Lower lobe of right lung (tissue), 2 donors: ENCODE measurements at regions not wholly inside any gene's neighbourhood (a gene's known extent, or its start where the extent isn't known, plus 50 kb on each side); places are given as distances from the start of the nearest gene placed in this dataset.

ENCODE experiments used
- ATAC-seq, 2 donors: fragments of 200-7000 bp; cut with Tn5 transposase; one replicate each; pipeline ENCODE4 v1.9.1; 2020 to 2022; ENCODE audit warnings: mild to moderate bottlenecking in 2 of 2, moderate library complexity in 2 of 2
- DNase-seq: peaks from one replicate; pipeline ENCODE4 v3.0.0-alpha.2; 2020
- H3K27ac ChIP-seq: fragments of 200-600 bp; one replicate; pipeline ENCODE4 v1.8.0; 2022
- H3K27me3 ChIP-seq: fragments of 200-600 bp; one replicate; pipeline ENCODE4 v1.8.0; 2022; ENCODE audit warnings: low read depth
- H3K36me3 ChIP-seq: fragments of 200-600 bp; one replicate; pipeline ENCODE4 v1.8.0; 2022; ENCODE audit warnings: mild to moderate bottlenecking
- H3K4me1 ChIP-seq: fragments of 200-600 bp; one replicate; pipeline ENCODE4 v1.8.0; 2022
- H3K4me3 ChIP-seq: fragments of 200-600 bp; one replicate; pipeline ENCODE4 v1.8.0; 2022; ENCODE audit warnings: mild to moderate bottlenecking
- H3K9me3 ChIP-seq: fragments of 200-600 bp; one replicate; pipeline ENCODE4 v1.8.0; 2022
- intact Hi-C: fragments of 100-400 bp; cut with DNase I; formaldehyde crosslinking; loops from one replicate; pipeline ENCODE4 v1.11.0; 2022
- TF ChIP-seq, protein P1 (sequence below): fragments of 200-600 bp; IDR thresholded peaks from one replicate; pipeline ENCODE4 v1.8.0; 2022; ENCODE audit warnings: antibody characterized with exemption, mild to moderate bottlenecking
- donor health status: DM: no; HTN: yes; CAD: no; lungs with severe emphysema.

DNA sequence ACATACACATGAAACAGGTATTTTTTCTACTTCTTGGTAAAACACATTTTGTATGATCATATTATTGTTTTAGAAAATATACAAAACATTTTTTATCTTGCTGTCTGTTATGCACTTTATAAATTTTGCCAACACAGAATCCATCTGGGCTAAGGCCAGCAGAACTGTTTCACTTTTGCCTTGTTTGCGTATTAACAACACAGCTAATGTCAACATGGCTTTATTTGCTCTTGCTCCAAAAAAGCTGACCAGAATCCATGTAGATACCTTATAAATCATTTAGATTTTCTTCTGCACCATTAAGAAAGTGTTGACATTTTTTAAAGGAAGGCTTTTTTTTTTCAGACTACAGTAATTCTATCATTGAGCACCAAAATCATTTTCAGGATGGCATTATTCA lies 58.1 kb upstream of the PGR start:
- TF ChIP-seq, protein P1, sequence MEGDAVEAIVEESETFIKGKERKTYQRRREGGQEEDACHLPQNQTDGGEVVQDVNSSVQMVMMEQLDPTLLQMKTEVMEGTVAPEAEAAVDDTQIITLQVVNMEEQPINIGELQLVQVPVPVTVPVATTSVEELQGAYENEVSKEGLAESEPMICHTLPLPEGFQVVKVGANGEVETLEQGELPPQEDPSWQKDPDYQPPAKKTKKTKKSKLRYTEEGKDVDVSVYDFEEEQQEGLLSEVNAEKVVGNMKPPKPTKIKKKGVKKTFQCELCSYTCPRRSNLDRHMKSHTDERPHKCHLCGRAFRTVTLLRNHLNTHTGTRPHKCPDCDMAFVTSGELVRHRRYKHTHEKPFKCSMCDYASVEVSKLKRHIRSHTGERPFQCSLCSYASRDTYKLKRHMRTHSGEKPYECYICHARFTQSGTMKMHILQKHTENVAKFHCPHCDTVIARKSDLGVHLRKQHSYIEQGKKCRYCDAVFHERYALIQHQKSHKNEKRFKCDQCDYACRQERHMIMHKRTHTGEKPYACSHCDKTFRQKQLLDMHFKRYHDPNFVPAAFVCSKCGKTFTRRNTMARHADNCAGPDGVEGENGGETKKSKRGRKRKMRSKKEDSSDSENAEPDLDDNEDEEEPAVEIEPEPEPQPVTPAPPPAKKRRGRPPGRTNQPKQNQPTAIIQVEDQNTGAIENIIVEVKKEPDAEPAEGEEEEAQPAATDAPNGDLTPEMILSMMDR: no peak
- Histone ChIP-seq H3K4me3 (no peak overlapping the region), H3K9me3 (no peaks in the 10 kb centered on the region), H3K36me3 (no peaks in the 10 kb centered on the region), H3K27ac (no peak overlapping the region), H3K27me3 (no peaks in the 10 kb centered on the region), H3K4me1 (no peaks in the 10 kb centered on the region)
- ATAC-seq: no peak
- intact Hi-C loops: no loop called here
- no peak for DNase-seq

DNA sequence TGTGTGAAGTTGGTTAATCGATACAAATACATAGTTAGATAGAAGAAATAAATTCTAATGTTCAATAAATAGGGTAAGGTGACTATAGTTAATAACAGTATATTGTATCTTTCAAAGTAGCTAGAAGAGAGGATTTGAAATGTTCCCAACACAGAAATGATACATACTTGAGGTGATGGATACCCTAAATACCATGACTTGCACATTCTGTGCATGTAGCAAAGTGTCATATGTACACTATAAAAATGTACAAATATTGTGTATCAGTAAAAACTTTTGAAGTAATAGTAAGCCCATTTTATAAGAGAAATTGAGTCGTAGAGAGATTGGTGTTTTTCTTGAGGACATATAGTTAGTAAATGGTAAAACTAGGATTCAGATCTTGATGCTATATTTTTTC lies 56.4 kb upstream of the PGR start:
- Histone ChIP-seq H3K27ac (no peak overlapping the region), H3K9me3 (no peaks in the 10 kb centered on the region), H3K4me1 (no peaks in the 10 kb centered on the region), H3K27me3 (no peaks in the 10 kb centered on the region), H3K4me3 (no peak overlapping the region), H3K36me3 (no peaks in the 10 kb centered on the region)
- TF ChIP-seq, protein P1: no peak
- no peak for ATAC-seq
- intact Hi-C loops: no loop called here
- no peak for DNase-seq

DNA sequence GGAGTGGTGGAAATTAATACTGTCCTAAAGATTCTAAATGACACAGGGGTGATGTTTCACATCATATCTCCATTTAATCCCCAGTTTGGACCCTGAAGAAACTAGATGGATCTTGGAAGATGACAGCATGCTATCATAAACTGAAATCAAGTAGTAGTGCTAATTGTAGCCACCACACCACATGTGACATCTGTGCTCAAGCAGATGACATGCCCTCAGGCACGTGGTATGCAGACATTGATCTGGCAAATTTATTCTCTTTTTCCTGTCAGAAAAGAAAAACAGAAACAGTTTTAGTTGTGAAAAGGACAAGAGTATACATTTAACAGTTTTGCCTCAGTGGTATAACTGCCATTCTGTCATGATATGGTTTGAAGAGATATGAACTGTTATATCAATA lies 52.9 kb upstream of the PGR start:
- H3K27me3 ChIP-seq: no peaks in the 10 kb centered on the region
- no peak overlapping the region for H3K4me3 ChIP-seq
- TF ChIP-seq, protein P1: no peak
- intact Hi-C loops: no loop called here
- DNase-seq (no peak), ATAC-seq (no peak)
- no peaks in the 10 kb centered on the region for H3K4me1 ChIP-seq
- H3K27ac ChIP-seq: no peak overlapping the region
- no peaks in the 10 kb centered on the region for H3K36me3 ChIP-seq
- H3K9me3 ChIP-seq: no peaks in the 10 kb centered on the region

DNA sequence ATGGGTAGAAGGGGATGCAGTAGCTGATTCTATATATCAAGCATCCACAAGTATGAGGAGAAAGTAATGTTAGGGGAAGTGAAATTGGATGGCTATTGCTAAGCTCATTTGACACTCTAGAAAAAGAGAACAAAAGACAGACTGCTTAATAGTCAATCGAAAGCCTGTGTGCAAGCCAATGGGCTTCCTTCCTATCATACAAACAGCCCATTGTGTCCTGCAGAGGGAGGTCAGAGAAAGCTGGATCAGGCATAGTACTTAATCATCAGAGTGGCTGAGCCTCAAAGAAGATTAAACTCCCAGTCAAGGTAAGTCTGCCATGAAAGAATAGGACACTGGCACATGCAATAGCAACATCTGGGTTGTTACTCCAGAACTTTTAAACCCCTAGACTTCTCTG lies 50.9 kb upstream of the PGR start:
- no peaks in the 10 kb centered on the region for H3K4me1 ChIP-seq
- TF ChIP-seq, protein P1: no peak
- ATAC-seq (no peak), DNase-seq (no peak)
- no peak overlapping the region for H3K27ac ChIP-seq
- intact Hi-C loops: no loop called here
- no peaks in the 10 kb centered on the region for H3K9me3 ChIP-seq
- no peak overlapping the region for H3K4me3 ChIP-seq
- H3K36me3 ChIP-seq: no peaks in the 10 kb centered on the region
- H3K27me3 ChIP-seq: no peaks in the 10 kb centered on the region
